ENCODE measurements at regions not wholly inside any gene's neighbourhood (a gene's known extent, or its start where the extent isn't known, plus 50 kb on each side); places are given as distances from the start of the nearest gene placed in this dataset.

GRCh38 chr5:30937070-30937469, 256.4 kb upstream of the CDH6 start:
- Histone ChIP-seq H3K9me2 (replicated peaks; ENCODE audit: control insufficient read depth, low read length) (no peaks in the 10 kb centered on the region), H3K79me2 (ENCODE audit: control insufficient read depth, low read length) (no peaks in the 10 kb centered on the region), H3K4me3 (ENCODE audit: low read length) (no peak overlapping the region), H3K4me1 (ENCODE audit: control insufficient read depth, low read length) (no peaks in the 10 kb centered on the region), H3K4me2 (ENCODE audit: low read length) (no peak overlapping the region), H3K36me3 (ENCODE audit: control insufficient read depth, low read length) (no peaks in the 10 kb centered on the region), H3K27me3 (ENCODE audit: control insufficient read depth, low read length) (no peaks in the 10 kb centered on the region), H3K27ac (ENCODE audit: low read depth, low read length) (no peak overlapping the region), H4K20me1 (ENCODE audit: control insufficient read depth, insufficient read depth, low read depth, low read length) (no peaks in the 10 kb centered on the region), H3F3A (ENCODE audit: control insufficient read depth, insufficient read depth) (no peaks in the 10 kb centered on the region), H3K9me3 (ENCODE audit: control insufficient read depth, insufficient read depth, low read length) (no peaks in the 10 kb centered on the region)
- no peak for TF ChIP-seq CTCF (IDR thresholded peaks at IDR 0.05; ENCODE audit: low read depth, low read length, poor library complexity, severe bottlenecking)
- TF ChIP-seq EZH2phosphoT487 (IDR thresholded peaks at IDR 0.05; ENCODE audit: borderline replicate concordance, low read length), result no peak

- TF ChIP-seq EZH2phosphoT487 (IDR thresholded peaks at IDR 0.05; ENCODE audit: borderline replicate concordance, low read length) (no peak), CTCF (IDR thresholded peaks at IDR 0.05; ENCODE audit: low read depth, low read length, poor library complexity, severe bottlenecking) (no peak)
- Histone ChIP-seq H3K27me3 (ENCODE audit: control insufficient read depth, low read length) (no peaks in the 10 kb centered on the region), H3K4me1 (ENCODE audit: control insufficient read depth, low read length) (no peaks in the 10 kb centered on the region), H3K27ac (ENCODE audit: low read depth, low read length) (no peak overlapping the region), H3K36me3 (ENCODE audit: control insufficient read depth, low read length) (no peaks in the 10 kb centered on the region), H3K79me2 (ENCODE audit: control insufficient read depth, low read length) (no peaks in the 10 kb centered on the region), H3K4me2 (ENCODE audit: low read length) (no peak overlapping the region), H3K4me3 (ENCODE audit: low read length) (no peak overlapping the region), H3K9me2 (replicated peaks; ENCODE audit: control insufficient read depth, low read length) (no peaks in the 10 kb centered on the region), H4K20me1 (ENCODE audit: control insufficient read depth, insufficient read depth, low read depth, low read length) (no peaks in the 10 kb centered on the region), H3F3A (ENCODE audit: control insufficient read depth, insufficient read depth) (no peaks in the 10 kb centered on the region), H3K9me3 (ENCODE audit: control insufficient read depth, insufficient read depth, low read length) (no peaks in the 10 kb centered on the region)
These were observed 259.9 kb upstream of the CDH6 start for GRCh38 chr5:30933599-30933998.

- Histone ChIP-seq H3K36me3 (ENCODE audit: control insufficient read depth, low read length) (no peaks in the 10 kb centered on the region), H3K79me2 (ENCODE audit: control insufficient read depth, low read length) (no peaks in the 10 kb centered on the region), H3K4me1 (ENCODE audit: control insufficient read depth, low read length) (no peaks in the 10 kb centered on the region), H3K9me3 (ENCODE audit: control insufficient read depth, insufficient read depth, low read length) (no peaks in the 10 kb centered on the region), H3F3A (ENCODE audit: control insufficient read depth, insufficient read depth) (no peaks in the 10 kb centered on the region), H3K27me3 (ENCODE audit: control insufficient read depth, low read length) (no peaks in the 10 kb centered on the region), H3K9me2 (replicated peaks; ENCODE audit: control insufficient read depth, low read length) (no peaks in the 10 kb centered on the region), H3K27ac (ENCODE audit: low read depth, low read length) (no peak overlapping the region), H3K4me3 (ENCODE audit: low read length) (no peak overlapping the region), H4K20me1 (ENCODE audit: control insufficient read depth, insufficient read depth, low read depth, low read length) (no peaks in the 10 kb centered on the region), H3K4me2 (ENCODE audit: low read length) (no peak overlapping the region)
- no peak for TF ChIP-seq CTCF (IDR thresholded peaks at IDR 0.05; ENCODE audit: low read depth, low read length, poor library complexity, severe bottlenecking)
- TF ChIP-seq EZH2phosphoT487 (IDR thresholded peaks at IDR 0.05; ENCODE audit: borderline replicate concordance, low read length), result no peak
These were observed 261.0 kb upstream of the CDH6 start for GRCh38 chr5:30932273-30933017.
